Nephron (organoid): ENCODE measurements at regions not wholly inside any gene's neighbourhood (a gene's known extent, or its start where the extent isn't known, plus 50 kb on each side); places are given as distances from the start of the nearest gene placed in this dataset.

ENCODE experiments used
- H3K27ac Mint-ChIP-seq, 3 experiments: 2 replicates each; pipeline ENCODE4 v1.8.0; 2020; ENCODE audit warnings: mixed read lengths in 3 of 3, mild to moderate bottlenecking in 2 of 3, moderate library complexity in 1 of 3
- H3K27me3 Mint-ChIP-seq: 2 replicates; pipeline ENCODE4 v1.8.0; 2021; ENCODE audit warnings: low read depth, mild to moderate bottlenecking, moderate library complexity, mixed read lengths
- H3K36me3 Mint-ChIP-seq: 2 replicates; pipeline ENCODE4 v1.8.0; 2020; ENCODE audit warnings: low read depth, mixed read lengths
- H3K4me1 Mint-ChIP-seq: 2 replicates; pipeline ENCODE4 v1.8.0; 2020; ENCODE audit warnings: mixed read lengths
- H3K4me3 Mint-ChIP-seq, 3 experiments: 2 replicates each; pipeline ENCODE4 v1.8.0; 2020; ENCODE audit warnings: mild to moderate bottlenecking in 3 of 3, mixed read lengths in 3 of 3, moderate library complexity in 2 of 3
- H3K9me3 Mint-ChIP-seq: 2 replicates; pipeline ENCODE4 v1.8.0; 2020; ENCODE audit warnings: mixed read lengths
- CTCF ChIP-seq, 3 experiments: fragments of 200-600 bp; sonication (generic); IDR thresholded peaks; one replicate each; pipeline ENCODE4 v1.5.0; 2021; ENCODE audit warnings: antibody characterized with exemption in 3 of 3; ENCODE audit not compliant: unreplicated experiment in 3 of 3

GRCh38 chr6:2496291-2496690, 250.9 kb upstream of the GMDS start:
- no peak overlapping the region for H3K4me3 Mint-ChIP-seq
- peaks cover 4% of the 10 kb centered on the region for H3K27me3 Mint-ChIP-seq
- H3K4me1 Mint-ChIP-seq: peaks cover 33% of the 10 kb centered on the region
- TF ChIP-seq CTCF (IDR thresholded peaks at IDR 0.05; ENCODE audit: unreplicated experiment in 3 of 3): no peak
- H3K36me3 Mint-ChIP-seq: no peaks in the 10 kb centered on the region
- H3K9me3 Mint-ChIP-seq: no peaks in the 10 kb centered on the region
- H3K27ac Mint-ChIP-seq: peak overlapping the region in 2 of 3 experiments; percentile 17 to 60

GRCh38 chr6:2492686-2493523, 247.5 kb upstream of the GMDS start:
- H3K27me3 Mint-ChIP-seq: peaks cover 4% of the 10 kb centered on the region
- no peak for TF ChIP-seq CTCF (IDR thresholded peaks at IDR 0.05; ENCODE audit: unreplicated experiment in 3 of 3)
- H3K27ac Mint-ChIP-seq: peak overlapping the region in 2 of 3 experiments; percentile 57 to 81
- peaks cover 27% of the 10 kb centered on the region for H3K4me1 Mint-ChIP-seq
- peak overlapping the region in 1 of 3 experiments; percentile 13 for H3K4me3 Mint-ChIP-seq
- peaks cover 6% of the 10 kb centered on the region for H3K36me3 Mint-ChIP-seq
- H3K9me3 Mint-ChIP-seq: peaks cover 3% of the 10 kb centered on the region

DNA sequence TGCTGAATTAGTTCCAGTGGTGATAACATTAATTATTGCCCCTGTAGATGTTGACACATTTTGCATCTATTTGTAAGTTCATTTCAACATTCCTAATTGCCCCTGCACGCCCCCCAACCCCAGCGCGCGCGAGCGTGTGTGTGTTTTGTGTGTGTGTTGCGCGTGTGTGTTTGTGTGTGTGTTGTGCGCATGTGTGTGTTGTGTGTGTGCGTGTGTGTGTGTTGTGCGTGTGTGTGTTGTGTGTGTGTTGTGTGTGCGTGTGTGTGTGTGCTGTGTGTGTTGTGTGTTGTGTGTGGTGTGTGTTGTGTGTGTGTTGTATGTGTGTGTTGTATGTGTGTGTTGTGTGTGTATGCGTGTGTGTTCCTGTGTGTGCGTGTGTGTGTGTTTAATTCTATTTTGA, 245.7 kb upstream of the GMDS start:
- Mint-ChIP-seq H3K27ac (no peak overlapping the region), H3K9me3 (peaks cover 10% of the 10 kb centered on the region), H3K4me1 (peaks cover 18% of the 10 kb centered on the region), H3K4me3 (no peak overlapping the region), H3K27me3 (peaks cover 13% of the 10 kb centered on the region), H3K36me3 (peaks cover 6% of the 10 kb centered on the region)
- TF ChIP-seq CTCF (IDR thresholded peaks at IDR 0.05; ENCODE audit: unreplicated experiment in 3 of 3): no peak

DNA sequence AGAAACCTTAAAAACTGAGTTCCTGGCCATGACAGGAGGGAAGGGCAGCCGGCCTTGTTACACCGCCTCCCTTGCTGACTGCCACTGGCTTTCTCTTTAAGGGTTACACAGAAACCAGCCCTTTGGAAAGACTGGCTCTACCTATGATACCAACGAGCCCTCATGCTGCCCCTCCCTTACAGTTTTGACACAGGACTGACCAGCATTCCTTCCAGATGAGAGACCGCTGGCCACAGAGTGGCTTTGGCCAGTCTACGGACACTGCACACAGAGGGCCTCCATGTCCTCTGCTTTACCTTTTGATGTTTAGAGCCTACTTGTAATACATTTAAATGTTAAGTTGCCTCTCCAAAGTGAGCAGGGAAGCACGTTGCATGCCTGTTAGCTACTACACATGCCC, 243.2 kb upstream of the GMDS start:
- Mint-ChIP-seq H3K4me3 (no peak overlapping the region), H3K36me3 (peaks cover 10% of the 10 kb centered on the region), H3K9me3 (peaks cover 13% of the 10 kb centered on the region), H3K4me1 (peaks cover 12% of the 10 kb centered on the region), H3K27ac (no peak overlapping the region), H3K27me3 (peaks cover 13% of the 10 kb centered on the region)
- TF ChIP-seq CTCF (IDR thresholded peaks at IDR 0.05; ENCODE audit: unreplicated experiment in 3 of 3): no peak

- no peak overlapping the region for H3K4me3 Mint-ChIP-seq
- no peak for TF ChIP-seq CTCF (IDR thresholded peaks at IDR 0.05; ENCODE audit: unreplicated experiment in 3 of 3)
- H3K36me3 Mint-ChIP-seq: peaks cover 18% of the 10 kb centered on the region
- peaks cover 21% of the 10 kb centered on the region for H3K27me3 Mint-ChIP-seq
- peaks cover 13% of the 10 kb centered on the region for H3K4me1 Mint-ChIP-seq
- H3K9me3 Mint-ChIP-seq: peaks cover 15% of the 10 kb centered on the region
- H3K27ac Mint-ChIP-seq: peak overlapping the region in 2 of 3 experiments; percentile 15 to 24
Observed at GRCh38 chr6:2485116-2485515, 239.7 kb upstream of the GMDS start.

- H3K9me3 Mint-ChIP-seq: peaks cover 11% of the 10 kb centered on the region
- TF ChIP-seq CTCF (IDR thresholded peaks at IDR 0.05; ENCODE audit: unreplicated experiment in 3 of 3): no peak
Observed at GRCh38 chr6:2482773-2483172, 237.4 kb upstream of the GMDS start.

More at GRCh38 chr6:2482773-2483172, 237.4 kb upstream of the GMDS start:
- peaks cover 29% of the 10 kb centered on the region for H3K27me3 Mint-ChIP-seq
- no peak overlapping the region for H3K4me3 Mint-ChIP-seq
- peaks cover 36% of the 10 kb centered on the region for H3K4me1 Mint-ChIP-seq
- H3K27ac Mint-ChIP-seq: no peak overlapping the region
- peaks cover 13% of the 10 kb centered on the region for H3K36me3 Mint-ChIP-seq
